B cell (primary cell): ENCODE measurements at regions not wholly inside any gene's neighbourhood (a gene's known extent, or its start where the extent isn't known, plus 50 kb on each side); places are given as distances from the start of the nearest gene placed in this dataset. TPM values are rescaled to one million over a fixed set of nuclear protein-coding genes. Genes with fewer than 3 reads are reported as not detected.

Source experiments
- ATAC-seq: fragments of 200-7000 bp; cut with Tn5 transposase; one replicate; pipeline ENCODE4 v1.10.0; 2021; ENCODE audit warnings: low read depth, mild to moderate bottlenecking, moderate number of reproducible peaks, moderate library complexity
- CTCF ChIA-PET: fragments of 350-600 bp; sonication (Branson Sonifier 250); formaldehyde crosslinking; loops from one replicate; lab custom pipeline; 2021; ENCODE audit warnings: antibody characterized with exemption, inconsistent platforms; lab: Charles Lee
- POLR2A ChIA-PET: fragments of 350-600 bp; sonication (Branson Sonifier 250); formaldehyde crosslinking; loops from one replicate; lab custom pipeline; 2021; ENCODE audit warnings: antibody characterized with exemption; lab: Charles Lee
- DNase-seq: peaks from one replicate; pipeline ENCODE4 v3.0.0; 2013
- H2AFZ ChIP-seq: 2 replicates; pipeline ENCODE4 v1.6.1; 2012; ENCODE audit warnings: mild to moderate bottlenecking, low read depth, low read length; ENCODE audit not compliant: insufficient read depth, poor library complexity, severe bottlenecking
- H3K27ac ChIP-seq, 2 donors: 1 replicate in 1 of 2; 2 replicates in 1 of 2; pipeline ENCODE4 v1.5.1; 2012 to 2013; ENCODE audit warnings: low read length in 2 of 2, mild to moderate bottlenecking in 2 of 2, moderate library complexity in 1 of 2
- H3K27me3 ChIP-seq, 4 experiments: fragments of 200-600 bp in 1 of 4; sonication (generic) in 1 of 4; replicated peaks in 1 of 4; 1 replicate in 2 of 4; 2 replicates in 2 of 4; pipeline versions ENCODE4 v1.6.1 to v1.7.0; 2013 to 2016; ENCODE audit warnings: low read length in 3 of 4, mild to moderate bottlenecking in 2 of 4, mixed read lengths in 1 of 4, moderate library complexity in 1 of 4; ENCODE audit not compliant: insufficient read depth in 4 of 4, control insufficient read depth in 3 of 4; ENCODE audit errors: control extremely low read depth in 1 of 4
- H3K36me3 ChIP-seq, 2 experiments: replicated peaks in 1 of 2; 1 replicate in 1 of 2; 2 replicates in 1 of 2; pipeline versions ENCODE4 v1.6.1 to v1.7.1; 2013; ENCODE audit warnings: low read length in 1 of 2; ENCODE audit not compliant: insufficient read depth in 2 of 2, control insufficient read depth in 1 of 2; ENCODE audit errors: control extremely low read depth in 1 of 2, extremely low read depth in 1 of 2
- H3K4me1 ChIP-seq, 2 donors: fragments of 200-600 bp in 1 of 2; sonication (generic) in 1 of 2; 1 replicate in 1 of 2; 2 replicates in 1 of 2; pipeline versions ENCODE4 v1.5.1 to v1.6.1; 2013 to 2017; ENCODE audit warnings: low read length in 2 of 2; ENCODE audit not compliant: control insufficient read depth in 2 of 2, insufficient read depth in 2 of 2
- H3K4me2 ChIP-seq: replicated peaks from 2 replicates; pipeline ENCODE3; 2012; ENCODE audit warnings: mild to moderate bottlenecking, low read depth, low read length; ENCODE audit not compliant: poor library complexity, severe bottlenecking
- H3K4me3 ChIP-seq, 5 experiments: fragments of 200-600 bp in 1 of 5; sonication (generic) in 1 of 5; 1 replicate in 3 of 5; 2 replicates in 2 of 5; pipeline versions ENCODE4 v1.5.1 to v1.7.0; 2011 to 2016; ENCODE audit warnings: low read length in 4 of 5, mild to moderate bottlenecking in 4 of 5, low read depth in 2 of 5, control low read depth in 1 of 5, moderate library complexity in 1 of 5; ENCODE audit not compliant: insufficient read depth in 1 of 5; ENCODE audit errors: control extremely low read depth in 1 of 5, extremely low read depth in 1 of 5
- H3K79me2 ChIP-seq: fragments of 200-600 bp; sonication (generic); one replicate; pipeline ENCODE4 v1.6.0; 2016; ENCODE audit warnings: low read length; ENCODE audit not compliant: control insufficient read depth, insufficient read depth
- H3K9ac ChIP-seq: fragments of 200-600 bp; sonication (generic); 2 replicates; pipeline ENCODE4 v1.6.1; 2017; ENCODE audit warnings: mild to moderate bottlenecking, low read length, moderate library complexity
- H3K9me3 ChIP-seq, 3 donors: one replicate each; pipeline versions ENCODE4 v1.6.1 to v1.7.1; 2013; ENCODE audit warnings: low read length in 2 of 3; ENCODE audit not compliant: control insufficient read depth in 2 of 3, insufficient read depth in 1 of 3; ENCODE audit errors: control extremely low read depth in 1 of 3
- H4K20me1 ChIP-seq: 2 replicates; pipeline ENCODE4 v1.6.0; 2012; ENCODE audit warnings: mild to moderate bottlenecking, low read length; ENCODE audit not compliant: insufficient read depth, control insufficient read depth, poor library complexity, severe bottlenecking
- H3K27ac Mint-ChIP-seq: one replicate; pipeline ENCODE4 v1.8.0; 2021; ENCODE audit warnings: mixed read lengths
- H3K27me3 Mint-ChIP-seq: one replicate; pipeline ENCODE4 v1.8.0; 2021; ENCODE audit warnings: mixed read lengths
- H3K4me1 Mint-ChIP-seq: one replicate; pipeline ENCODE4 v1.8.0; 2021; ENCODE audit warnings: mixed read lengths
- H3K4me3 Mint-ChIP-seq: one replicate; pipeline ENCODE4 v1.8.0; 2021; ENCODE audit warnings: mixed read lengths
- H3K9me3 Mint-ChIP-seq: one replicate; pipeline ENCODE4 v1.8.0; 2022; ENCODE audit warnings: mixed read lengths; ENCODE audit not compliant: insufficient read depth
- EZH2 ChIP-seq: IDR thresholded peaks from 2 replicates; pipeline ENCODE4 v1.6.1; 2012; ENCODE audit warnings: borderline replicate concordance, low read depth, mild to moderate bottlenecking, moderate library complexity, low read length; ENCODE audit not compliant: insufficient read depth, poor library complexity, severe bottlenecking
- WGBS: methylation state at CpG from one replicate; pipeline ENCODE4 v1.1.5; 2013; ENCODE audit warnings: missing lambda C conversion rate; ENCODE audit not compliant: insufficient coverage; 5-methylcytosine and 5-hydroxymethylcytosine counted together
- intact Hi-C: fragments of 100-400 bp; cut with micrococcal nuclease; formaldehyde crosslinking; loops from one replicate; pipeline ENCODE4 v1.10.0; 2022
- small RNA-seq: library from RNA; depleted of rRNA; stranded (forward); fragments of <200 nt; gene quantifications from one replicate; pipeline ENCODE3, GENCODE V24; 2012; ENCODE audit warnings: low replicate concordance, low read depth; ENCODE audit not compliant: insufficient read length
- TF ChIP-seq, protein P1 (sequence below): fragments of 200-600 bp; IDR thresholded peaks from one replicate; pipeline ENCODE4 v1.8.0; 2022; ENCODE audit warnings: antibody characterized with exemption, mild to moderate bottlenecking

DNA sequence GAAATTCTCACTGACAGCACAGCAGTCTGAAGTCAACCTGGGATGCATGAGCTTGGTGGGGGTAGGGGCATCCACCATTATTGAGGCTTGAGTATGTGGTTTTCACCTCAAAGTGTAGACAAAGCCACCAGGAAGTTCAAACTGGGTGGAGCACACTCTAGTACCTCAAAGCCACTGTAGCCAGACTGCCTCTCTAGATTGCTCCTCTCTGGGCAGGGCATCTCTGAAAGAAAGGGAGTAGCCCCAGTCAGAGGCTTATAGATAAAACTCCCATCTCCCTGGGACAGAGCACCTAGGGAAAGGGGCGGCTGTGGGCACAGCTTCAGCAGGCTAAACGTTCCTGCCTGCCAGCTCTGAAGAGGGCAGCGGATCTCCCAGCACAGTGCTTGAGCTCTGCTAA, 143.0 kb downstream of the KITLG start:
- Histone ChIP-seq H3K27ac (no peak overlapping the region), H3K4me3 (no peak overlapping the region), H3K36me3 (no peaks in the 10 kb centered on the region), H3K9ac (no peak overlapping the region), H3K4me1 (no peaks in the 10 kb centered on the region), H3K9me3 (peaks cover 0 to 2% (median 0%) of the 10 kb centered on the region in 3 donors), H3K27me3 (no peaks in the 10 kb centered on the region), H4K20me1 (no peaks in the 10 kb centered on the region), H3K4me2 (no peak overlapping the region), H2AFZ (no peak overlapping the region), H3K79me2 (no peaks in the 10 kb centered on the region)
- intact Hi-C loops, result no loop called here
- ChIA-PET POLR2A (no interaction called here), CTCF (no interaction called here)
- H3K27me3 Mint-ChIP-seq, result no peaks in the 10 kb centered on the region
- no peak overlapping the region for H3K27ac Mint-ChIP-seq
- no peaks in the 10 kb centered on the region for H3K4me1 Mint-ChIP-seq
- TF ChIP-seq, protein P1, sequence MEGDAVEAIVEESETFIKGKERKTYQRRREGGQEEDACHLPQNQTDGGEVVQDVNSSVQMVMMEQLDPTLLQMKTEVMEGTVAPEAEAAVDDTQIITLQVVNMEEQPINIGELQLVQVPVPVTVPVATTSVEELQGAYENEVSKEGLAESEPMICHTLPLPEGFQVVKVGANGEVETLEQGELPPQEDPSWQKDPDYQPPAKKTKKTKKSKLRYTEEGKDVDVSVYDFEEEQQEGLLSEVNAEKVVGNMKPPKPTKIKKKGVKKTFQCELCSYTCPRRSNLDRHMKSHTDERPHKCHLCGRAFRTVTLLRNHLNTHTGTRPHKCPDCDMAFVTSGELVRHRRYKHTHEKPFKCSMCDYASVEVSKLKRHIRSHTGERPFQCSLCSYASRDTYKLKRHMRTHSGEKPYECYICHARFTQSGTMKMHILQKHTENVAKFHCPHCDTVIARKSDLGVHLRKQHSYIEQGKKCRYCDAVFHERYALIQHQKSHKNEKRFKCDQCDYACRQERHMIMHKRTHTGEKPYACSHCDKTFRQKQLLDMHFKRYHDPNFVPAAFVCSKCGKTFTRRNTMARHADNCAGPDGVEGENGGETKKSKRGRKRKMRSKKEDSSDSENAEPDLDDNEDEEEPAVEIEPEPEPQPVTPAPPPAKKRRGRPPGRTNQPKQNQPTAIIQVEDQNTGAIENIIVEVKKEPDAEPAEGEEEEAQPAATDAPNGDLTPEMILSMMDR, result no peak
- no peak for TF ChIP-seq EZH2
- no peak overlapping the region for H3K4me3 Mint-ChIP-seq
- DNase-seq (no peak), ATAC-seq (no peak)
- 96% methylated on average over 3 of the region's 3 CpGs for WGBS
- peaks cover 3% of the 10 kb centered on the region for H3K9me3 Mint-ChIP-seq

Small RNA genes in the stretch of these regions (small RNA-seq; reads per million reads assigned to genes)
- not detected for gene RF00019
